ENCODE measurements at regions not wholly inside any gene's neighbourhood (a gene's known extent, or its start where the extent isn't known, plus 50 kb on each side); places are given as distances from the start of the nearest gene placed in this dataset.

- no peaks in the 10 kb centered on the region for H3K27me3 ChIP-seq
- no peak for TF ChIP-seq POLR2A (IDR thresholded peaks at IDR 0.05)
- TF ChIP-seq CTCF (IDR thresholded peaks at IDR 0.05) = no peak
- H3K9me3 ChIP-seq = no peaks in the 10 kb centered on the region
- no peak for DNase-seq
- no peaks in the 10 kb centered on the region for H3K4me1 ChIP-seq
- 72 to 87% methylated on average over 4 of the region's 4 CpGs for WGBS, 2 donors
- no peak overlapping the region for H3K4me3 ChIP-seq
- intact Hi-C loops (cut with DNase I; ENCODE audit: low total_unique reads) = no loop called here
- H3K27ac ChIP-seq = no peak overlapping the region
- H3K36me3 ChIP-seq (ENCODE audit: low read depth, missing control alignments) = no peaks in the 10 kb centered on the region
Measured at GRCh38 chr11:130814440-130815096, 101.7 kb downstream of the SNX19 start.

- TF ChIP-seq CTCF (IDR thresholded peaks at IDR 0.05) (no peak), POLR2A (IDR thresholded peaks at IDR 0.05) (no peak)
- intact Hi-C loops (cut with DNase I; ENCODE audit: low total_unique reads) = no loop called here
- WGBS, 2 donors = 71 to 78% methylated on average over 9 of the region's 9 CpGs
- no peak for DNase-seq
- no peaks in the 10 kb centered on the region for H3K36me3 ChIP-seq (ENCODE audit: low read depth, missing control alignments)
- no peak overlapping the region for H3K4me3 ChIP-seq
- no peaks in the 10 kb centered on the region for H3K9me3 ChIP-seq
- no peak overlapping the region for H3K27ac ChIP-seq
- H3K4me1 ChIP-seq = no peaks in the 10 kb centered on the region
- H3K27me3 ChIP-seq = no peaks in the 10 kb centered on the region
Measured at GRCh38 chr11:130815097-130815802, 101.0 kb downstream of the SNX19 start.

- whole genome bisulfite sequencing, 2 donors = 91 to 96% methylated on average over 7 of the region's 7 CpGs
- no peaks in the 10 kb centered on the region for H3K4me1 ChIP-seq
- H3K27me3 ChIP-seq = no peaks in the 10 kb centered on the region
- TF ChIP-seq CTCF (IDR thresholded peaks at IDR 0.05) (no peak), POLR2A (IDR thresholded peaks at IDR 0.05) (no peak)
- H3K4me3 ChIP-seq = no peak overlapping the region
- H3K36me3 ChIP-seq (ENCODE audit: low read depth, missing control alignments) = no peaks in the 10 kb centered on the region
- intact Hi-C loops (cut with DNase I; ENCODE audit: low total_unique reads) = no loop called here
- no peak for DNase-seq
- no peak overlapping the region for H3K27ac ChIP-seq
- no peaks in the 10 kb centered on the region for H3K9me3 ChIP-seq
Measured at GRCh38 chr11:130815956-130816355, 100.3 kb downstream of the SNX19 start.

GRCh38 chr11:130816546-130817329 lies 99.5 kb downstream of the SNX19 start:
- Histone ChIP-seq H3K4me3 (no peak overlapping the region), H3K9me3 (no peaks in the 10 kb centered on the region), H3K27ac (no peak overlapping the region), H3K4me1 (no peaks in the 10 kb centered on the region), H3K27me3 (no peaks in the 10 kb centered on the region), H3K36me3 (ENCODE audit: low read depth, missing control alignments) (no peaks in the 10 kb centered on the region)
- no peak for DNase-seq
- 72 to 79% methylated on average over 14 to 15 of the region's 15 CpGs for WGBS, 2 donors
- TF ChIP-seq CTCF (IDR thresholded peaks at IDR 0.05) = no peak
- TF ChIP-seq POLR2A (IDR thresholded peaks at IDR 0.05) = no peak
- intact Hi-C loops (cut with DNase I; ENCODE audit: low total_unique reads) = no loop called here
